HG03571 (cell line): ENCODE measurements at regions not wholly inside any gene's neighbourhood (a gene's known extent, or its start where the extent isn't known, plus 50 kb on each side); places are given as distances from the start of the nearest gene placed in this dataset.

Experiments
- ATAC-seq: cut with Tn5 transposase; IDR thresholded peaks from one replicate; pipeline ENCODE4 v1.9.1; 2021; ENCODE audit not compliant: unreplicated experiment

DNA sequence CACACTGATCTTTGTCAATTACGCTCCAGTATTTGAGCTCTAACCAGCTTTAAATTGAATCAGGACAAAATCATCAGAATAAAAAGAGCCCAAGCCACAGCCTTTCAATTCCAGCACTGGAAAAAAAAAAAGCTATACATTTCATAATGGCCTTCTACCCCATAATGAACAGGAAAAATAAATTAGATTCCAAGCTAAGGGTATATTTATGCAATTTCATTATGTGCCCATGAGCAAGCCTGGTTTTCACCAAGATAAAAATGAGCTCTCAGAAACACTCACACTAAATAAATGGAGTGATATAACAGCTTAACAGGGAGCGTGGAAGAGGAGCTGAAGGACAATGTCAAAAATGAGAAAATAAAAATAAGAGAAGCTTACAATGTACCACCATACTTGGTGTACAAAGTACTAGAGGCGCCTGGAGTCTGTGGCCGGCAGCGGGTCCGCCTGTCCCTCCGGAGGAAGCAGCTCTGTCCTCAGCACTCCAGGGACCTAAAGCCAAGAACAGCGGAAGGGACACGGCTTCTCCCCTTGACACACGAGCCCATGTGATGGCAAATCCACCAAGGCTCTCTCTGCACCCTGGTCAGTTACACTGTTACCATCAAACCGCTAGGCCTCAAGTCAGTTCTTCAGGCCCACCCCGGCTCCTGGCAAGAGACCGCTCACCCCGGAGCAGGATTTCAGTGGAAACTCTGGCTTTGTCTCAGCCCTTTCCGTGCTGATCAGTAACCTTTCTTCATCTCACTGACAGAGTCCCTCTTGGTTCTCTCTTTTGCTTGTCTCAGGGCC lies 69.6 kb downstream of the RBFOX3 start:
- ATAC-seq, result no peak

DNA sequence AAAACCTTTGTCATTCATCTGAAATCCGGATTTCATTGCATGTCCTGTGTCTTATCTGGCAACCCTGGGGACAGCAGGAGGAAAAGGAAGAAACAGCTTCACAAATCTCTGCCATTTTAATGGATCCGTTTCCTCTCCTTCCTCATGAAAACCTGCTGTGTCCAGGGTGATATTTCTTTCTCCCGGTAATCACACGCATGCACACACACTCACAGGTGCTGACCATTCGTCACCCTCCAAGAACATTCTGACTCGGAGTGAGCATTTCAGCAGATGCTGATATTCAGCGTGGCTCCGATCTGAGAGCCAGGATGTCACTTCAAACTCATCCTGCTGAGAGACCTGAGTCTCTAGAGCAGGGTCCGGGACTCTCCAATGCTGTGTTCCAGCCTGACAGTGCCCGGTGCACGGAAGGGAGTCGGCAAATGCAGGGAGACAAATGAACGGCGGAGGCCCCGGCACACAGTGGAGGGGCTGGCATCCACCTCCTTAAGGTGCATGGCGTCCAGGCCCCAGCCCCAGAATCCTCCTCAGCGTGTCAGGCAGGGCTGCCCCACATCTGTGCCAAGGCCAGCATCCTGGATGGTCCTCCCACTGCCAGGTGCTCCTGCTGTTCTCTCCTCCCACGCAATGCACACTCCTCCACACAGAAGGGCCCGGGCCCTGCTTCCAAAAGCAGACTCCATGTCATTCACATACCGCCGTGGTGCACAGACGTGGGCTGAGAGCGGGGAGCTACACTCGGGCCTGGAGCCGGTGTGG lies 70.7 kb downstream of the RBFOX3 start:
- no peak for ATAC-seq

DNA sequence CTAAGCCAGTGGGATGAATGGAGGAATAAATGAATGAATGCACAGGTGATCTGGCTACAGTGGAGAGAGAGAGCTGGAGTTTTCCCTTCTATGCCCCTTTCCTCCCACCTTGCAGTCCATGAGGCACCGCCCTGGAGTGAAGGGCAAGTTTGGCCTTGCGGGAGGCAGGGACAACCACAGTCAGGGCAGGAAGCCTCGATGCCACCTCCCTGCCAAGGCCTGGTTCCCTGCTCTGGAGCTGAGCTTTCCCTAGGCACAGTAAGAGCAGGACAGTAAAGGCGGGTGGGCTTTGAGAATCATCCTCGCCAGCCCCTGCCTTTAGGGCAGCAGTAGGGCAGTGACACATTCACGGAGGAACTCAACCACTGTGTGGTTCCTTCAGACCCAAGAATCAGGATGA lies 72.6 kb downstream of the RBFOX3 start:
- no peak for ATAC-seq

DNA sequence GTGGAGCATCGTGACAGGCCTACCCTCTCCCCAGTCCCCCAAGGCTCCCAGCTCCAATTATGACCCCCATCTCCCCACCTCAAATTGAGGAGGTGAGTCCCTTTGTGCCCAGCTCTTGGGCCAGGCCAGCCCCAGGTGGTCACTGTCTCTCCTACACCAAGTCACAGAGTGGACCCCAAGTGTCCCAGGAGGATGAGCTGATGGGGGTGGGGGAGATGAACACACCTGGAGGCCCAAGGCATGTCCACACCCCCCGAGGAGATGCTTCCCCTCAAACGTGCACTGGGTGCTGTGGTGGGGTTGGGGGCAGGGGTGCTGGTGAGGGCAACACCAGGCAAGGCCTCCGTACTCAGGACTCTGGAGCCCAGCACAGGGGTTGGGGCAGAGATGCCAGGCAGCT lies 73.2 kb downstream of the RBFOX3 start:
- ATAC-seq, result no peak

DNA sequence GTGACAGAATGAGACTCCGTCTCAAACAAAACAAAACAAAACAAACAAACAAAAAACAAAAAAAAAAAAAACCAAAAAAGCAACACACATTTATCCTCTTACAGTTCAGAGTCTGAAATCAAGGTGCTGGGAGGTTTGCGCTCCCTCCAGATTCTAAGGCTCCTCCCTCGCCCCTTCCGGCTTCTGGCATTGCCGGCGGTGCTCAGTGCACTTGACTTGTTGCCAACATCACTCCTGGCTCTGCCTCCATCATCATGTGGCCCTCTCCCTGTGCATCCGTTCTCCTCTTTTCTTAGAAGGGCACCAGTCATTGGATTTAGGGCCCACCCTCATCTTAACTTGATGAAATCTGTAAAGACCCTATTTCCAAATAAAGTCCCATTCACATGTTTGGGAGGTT lies 73.8 kb downstream of the RBFOX3 start:
- no peak for ATAC-seq

DNA sequence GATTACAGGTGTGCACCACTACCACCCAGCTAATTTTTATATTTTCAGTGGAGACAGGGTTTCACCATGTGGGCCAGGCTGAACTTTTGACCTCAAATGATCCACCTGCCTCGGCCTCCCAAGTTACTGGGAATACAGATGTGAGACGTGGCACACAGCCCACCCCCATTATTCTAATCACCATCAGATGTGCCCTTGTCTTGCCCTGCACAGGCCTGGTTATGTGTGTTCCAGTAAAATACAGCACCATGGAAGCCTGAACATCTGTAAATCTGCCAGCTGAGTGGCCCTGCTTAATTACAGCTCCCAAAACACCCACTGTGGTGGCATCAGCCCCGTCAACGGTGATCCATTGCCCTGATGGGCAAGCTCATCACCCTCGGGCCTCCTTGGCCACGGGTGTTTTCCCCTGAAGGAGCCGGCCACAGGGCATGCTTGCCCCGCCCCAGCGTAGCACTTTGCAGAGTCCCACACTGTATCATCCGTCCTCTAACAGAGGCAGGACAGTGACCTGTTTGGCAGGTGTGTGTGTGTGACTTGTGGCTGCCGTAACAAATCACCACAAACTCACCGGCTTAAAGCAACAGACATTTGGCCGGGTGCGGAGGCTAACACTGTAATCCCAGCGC lies 74.5 kb downstream of the RBFOX3 start:
- ATAC-seq, result no peak

DNA sequence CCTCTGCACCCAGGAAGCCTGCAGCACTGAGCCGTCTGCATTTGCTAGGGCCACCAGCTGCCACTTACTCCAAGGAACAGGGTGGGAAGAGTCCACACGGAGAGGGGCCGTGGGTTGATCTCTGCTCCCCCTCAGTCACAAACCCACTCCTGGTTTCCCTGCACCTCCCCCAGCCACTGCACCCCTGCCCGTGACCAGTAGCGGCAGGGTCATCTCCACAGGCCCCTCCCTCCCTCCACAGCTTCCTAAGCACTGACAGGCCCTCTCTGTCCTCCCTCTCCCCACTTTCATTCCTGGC lies 75.2 kb downstream of the RBFOX3 start:
- no peak for ATAC-seq

DNA sequence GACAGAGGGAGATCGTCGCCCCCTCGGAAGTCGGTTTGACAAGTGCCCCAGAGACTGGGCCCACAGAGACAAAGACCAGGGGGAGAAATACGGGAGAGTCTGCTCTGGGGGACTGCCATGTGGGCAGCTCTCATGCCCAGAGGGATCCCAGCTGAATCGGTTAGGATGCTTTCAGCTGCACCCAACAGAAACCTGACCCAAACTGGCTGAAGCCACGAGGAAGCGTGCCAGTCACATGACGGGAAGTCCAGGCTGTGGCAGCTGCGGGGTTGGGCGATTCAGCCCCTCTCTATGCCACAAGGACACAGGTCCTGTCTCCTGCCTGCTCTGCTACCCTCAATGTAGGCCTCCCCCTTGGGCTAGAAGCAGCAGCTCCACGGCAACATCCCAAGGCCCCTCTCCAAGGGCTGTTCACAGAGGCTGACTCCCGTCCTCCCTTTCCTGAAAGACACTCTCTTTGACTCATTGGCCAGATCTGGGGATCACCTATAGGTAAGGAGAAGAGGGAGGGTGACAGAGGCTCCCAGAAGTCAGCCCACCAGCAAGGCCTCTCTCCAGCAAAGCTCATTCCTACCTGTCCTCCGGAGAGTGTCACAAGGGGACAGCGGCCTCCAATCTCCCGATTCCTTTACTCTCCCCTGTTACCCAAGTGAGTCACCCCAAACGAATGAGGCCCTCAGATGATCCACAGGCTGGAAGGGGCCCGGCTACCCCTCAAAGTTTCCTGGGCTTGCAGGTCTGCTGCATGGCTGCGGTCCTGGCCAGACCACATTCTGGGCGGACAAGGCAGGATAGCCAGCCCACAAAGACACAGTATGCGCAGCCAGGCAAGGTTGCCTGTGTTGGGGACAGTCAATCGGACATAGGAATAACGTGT lies 75.8 kb downstream of the RBFOX3 start:
- ATAC-seq, result no peak

DNA sequence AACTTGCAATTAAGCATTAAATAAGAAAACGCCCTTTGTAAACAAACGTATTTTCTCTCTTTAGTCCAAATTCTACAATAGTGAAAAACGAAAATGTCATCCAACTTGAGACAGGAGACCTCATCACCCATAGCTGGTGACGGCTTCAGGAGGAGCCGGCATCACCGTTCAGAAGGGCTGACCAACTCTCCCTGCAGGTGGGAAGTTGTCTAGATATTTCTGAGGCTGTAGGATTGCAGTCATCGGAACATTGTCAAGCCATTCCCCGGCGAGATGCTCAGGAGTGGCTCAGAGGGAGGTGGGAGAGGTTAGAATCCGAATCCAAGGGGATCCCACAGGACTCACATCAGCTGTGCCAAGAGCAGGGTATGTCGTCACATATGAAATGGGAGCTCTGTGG lies 76.7 kb downstream of the RBFOX3 start:
- ATAC-seq, result no peak

DNA sequence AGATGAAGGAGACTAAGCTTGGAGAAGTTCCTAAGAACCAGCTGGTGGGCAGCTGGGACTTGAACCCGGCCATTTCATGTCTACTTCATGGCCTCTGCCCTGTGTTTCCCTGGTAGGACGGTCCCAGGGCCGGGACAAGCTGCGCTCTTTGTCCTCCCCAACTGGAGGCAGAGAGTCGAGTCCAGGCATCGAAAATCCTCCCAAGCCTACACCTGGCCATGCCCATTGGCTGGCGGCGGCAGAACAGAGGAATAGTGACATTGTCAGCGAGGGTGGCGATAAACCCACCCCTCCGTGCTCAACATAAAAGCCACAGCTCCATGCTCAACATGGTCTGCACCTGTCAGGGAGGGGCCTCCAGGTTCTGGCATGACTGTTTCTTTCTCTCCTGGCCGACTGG lies 77.7 kb downstream of the RBFOX3 start:
- ATAC-seq, result no peak

DNA sequence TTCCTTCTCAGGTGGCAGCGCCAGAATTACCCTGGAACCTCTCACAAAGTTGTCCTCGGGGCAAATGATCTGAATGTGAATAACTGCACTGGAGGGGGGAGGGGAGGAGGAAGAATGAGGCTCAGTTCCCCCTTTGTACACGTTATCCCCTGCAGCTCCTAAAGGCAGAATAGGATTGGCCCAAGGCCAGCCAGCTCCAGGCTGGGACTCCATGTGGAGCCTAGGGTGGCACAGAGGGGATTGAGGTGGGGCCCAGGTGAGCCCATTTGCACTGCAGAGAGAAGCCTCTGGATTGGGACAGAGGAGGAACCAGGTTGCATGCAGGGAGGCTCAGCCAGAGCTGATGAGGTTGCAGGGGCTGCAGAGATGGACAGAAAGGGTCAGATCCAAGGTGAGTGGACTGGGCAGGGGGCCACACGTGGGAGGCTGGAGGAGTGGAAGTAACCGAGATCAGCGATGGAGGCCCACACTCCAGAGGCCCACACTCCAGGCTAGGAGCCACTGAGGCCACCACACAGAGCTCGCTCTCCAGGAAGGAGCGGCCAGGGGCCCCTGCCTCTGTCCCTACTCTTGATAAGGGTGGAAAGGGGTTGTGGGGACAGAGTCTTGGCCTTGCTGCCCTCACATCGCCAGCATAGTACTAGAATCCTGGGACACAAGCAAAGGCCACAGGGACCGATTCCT lies 78.6 kb downstream of the RBFOX3 start:
- ATAC-seq, result no peak

DNA sequence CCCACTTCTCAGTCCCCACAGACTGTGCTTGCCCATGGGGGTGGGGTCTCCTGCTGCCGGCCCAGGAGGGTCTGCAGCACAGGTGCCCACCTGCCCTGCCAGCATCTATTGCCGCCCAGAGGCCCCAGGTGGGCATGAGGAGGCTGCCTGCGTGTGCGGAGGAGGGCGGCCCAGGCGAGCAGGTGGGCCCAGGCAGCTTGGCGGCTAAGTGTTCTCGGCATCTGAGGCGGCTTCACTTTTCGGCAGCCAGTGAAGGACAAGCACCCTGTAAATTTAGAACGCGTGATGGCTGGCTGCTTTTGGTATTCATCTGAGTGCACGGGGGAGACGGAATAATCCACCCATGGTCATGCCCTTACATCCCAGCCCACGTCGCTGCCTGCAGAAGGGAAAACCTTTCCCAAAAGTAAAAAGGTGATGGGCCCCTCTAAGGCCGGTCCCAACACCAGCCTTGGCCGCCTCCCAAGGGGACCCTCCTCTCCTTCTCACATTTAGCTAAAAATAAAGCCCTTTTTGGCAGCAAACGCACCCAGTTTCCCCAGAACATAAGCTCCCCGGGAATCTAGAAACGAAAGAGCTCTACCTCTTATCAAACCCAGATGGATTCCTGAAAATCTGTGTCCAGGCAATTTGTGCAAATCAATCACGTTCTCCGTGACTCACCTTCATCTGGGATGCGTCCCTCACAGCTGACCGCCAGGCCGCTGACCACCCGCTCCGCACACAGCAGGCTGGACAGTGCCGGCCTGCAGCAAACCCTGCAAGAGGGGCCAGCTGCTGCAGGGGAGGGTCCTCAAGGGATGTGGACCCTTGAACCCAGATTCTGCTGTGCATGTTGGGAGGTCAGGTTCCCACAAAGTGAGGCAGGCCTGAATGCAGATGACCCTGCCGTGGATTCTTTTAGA lies 79.4 kb downstream of the RBFOX3 start:
- ATAC-seq, result no peak

DNA sequence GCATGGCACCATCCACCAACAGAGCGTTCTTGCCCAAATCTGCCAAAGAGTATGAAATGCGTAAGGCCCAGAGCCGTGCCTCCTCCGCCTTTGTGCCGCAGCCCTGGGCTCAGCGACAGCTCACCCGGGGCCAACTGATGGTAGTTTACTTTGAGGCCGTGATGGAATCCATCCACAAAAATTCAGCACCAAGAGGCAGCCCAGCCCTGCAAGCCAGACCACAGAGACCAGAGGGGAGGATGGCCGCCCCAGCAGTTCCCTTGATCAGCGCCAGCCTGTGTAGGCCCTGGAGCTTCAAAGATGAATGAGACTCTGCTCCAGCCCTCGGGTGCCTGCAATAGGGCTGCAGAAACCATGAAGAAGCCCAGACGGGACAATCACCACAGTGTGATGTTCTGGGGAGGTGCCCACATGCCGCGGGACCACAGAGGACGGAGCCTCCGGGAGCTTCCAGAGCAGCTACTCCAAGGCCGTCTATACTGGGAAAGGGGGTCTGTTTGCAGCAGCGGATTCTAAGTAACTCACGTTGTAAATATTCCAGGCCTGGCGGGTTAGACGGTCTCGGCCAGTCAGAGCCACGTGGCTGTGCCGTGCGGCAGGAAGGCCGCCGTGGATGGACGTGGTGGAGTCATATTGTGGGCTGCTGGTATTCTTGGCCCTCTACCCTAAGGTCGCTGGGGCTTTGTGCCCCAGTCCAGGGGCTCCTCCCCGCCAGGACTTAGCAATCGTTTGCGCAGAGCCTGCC lies 80.3 kb downstream of the RBFOX3 start:
- ATAC-seq, result no peak

DNA sequence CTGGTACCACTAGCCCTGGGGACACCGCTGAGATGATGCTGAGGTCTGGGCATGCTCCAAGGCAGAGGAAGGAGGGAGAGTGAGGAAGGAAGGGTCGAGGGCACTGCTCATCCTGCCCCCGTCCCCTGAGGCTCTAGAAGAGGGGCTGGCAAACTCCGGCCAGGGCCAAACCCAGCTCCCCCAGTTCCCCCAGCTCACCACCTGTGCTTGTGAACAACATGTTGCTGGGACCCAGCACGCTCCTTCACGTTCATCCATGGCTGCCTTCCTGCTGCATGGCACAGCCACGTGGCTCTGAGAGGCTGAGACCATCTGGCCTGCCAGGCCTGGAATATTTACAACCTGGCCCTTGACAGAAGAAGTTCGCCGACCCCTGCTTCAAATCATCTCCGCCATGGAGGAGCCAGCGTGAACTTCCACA lies 81.2 kb downstream of the RBFOX3 start:
- no peak for ATAC-seq

DNA sequence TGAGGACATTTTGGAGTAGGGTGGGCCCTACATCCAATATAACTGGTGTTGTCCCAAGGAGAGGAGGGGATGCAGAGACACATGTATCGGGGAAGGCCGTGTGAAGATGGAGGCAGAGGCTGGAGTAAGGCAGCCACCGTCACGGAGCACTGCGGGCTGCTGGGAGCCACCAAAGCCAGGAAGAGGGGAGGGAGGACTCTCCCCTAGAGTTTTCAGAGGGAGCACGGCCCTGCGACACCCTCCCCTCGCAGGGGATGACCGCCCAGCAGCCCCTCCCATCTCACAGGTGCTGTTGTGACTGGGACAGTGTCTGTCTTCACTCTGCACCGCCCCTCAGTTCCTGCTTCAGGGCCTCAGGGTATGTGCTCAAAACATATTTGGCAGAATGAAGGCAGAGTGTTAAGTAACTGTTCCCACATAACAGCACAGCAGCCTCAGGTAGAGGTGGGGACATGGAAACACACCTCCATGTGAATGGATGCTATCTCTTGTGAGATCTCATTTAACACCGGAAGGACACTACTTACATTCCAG lies 82.2 kb downstream of the RBFOX3 start:
- no peak for ATAC-seq

DNA sequence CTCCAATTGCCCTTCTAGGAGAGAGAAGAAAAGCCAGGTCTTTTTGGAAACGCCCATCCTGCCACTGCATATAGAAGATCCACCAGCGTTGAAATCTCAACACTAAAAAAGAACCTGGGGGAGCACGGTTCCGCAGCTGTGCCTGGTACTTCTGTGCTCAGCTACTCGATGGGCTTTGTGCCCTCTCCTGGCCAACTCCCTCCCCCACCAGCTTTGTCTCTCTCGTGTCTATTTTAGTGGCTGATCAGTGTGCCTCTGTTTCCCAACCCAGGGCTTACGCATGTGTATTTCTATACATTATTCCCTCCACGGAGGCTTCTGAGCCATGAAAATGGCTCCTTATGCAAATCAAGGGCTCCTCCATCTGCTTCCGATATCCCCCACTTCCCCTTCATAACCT lies 83.5 kb downstream of the RBFOX3 start:
- ATAC-seq, result no peak

DNA sequence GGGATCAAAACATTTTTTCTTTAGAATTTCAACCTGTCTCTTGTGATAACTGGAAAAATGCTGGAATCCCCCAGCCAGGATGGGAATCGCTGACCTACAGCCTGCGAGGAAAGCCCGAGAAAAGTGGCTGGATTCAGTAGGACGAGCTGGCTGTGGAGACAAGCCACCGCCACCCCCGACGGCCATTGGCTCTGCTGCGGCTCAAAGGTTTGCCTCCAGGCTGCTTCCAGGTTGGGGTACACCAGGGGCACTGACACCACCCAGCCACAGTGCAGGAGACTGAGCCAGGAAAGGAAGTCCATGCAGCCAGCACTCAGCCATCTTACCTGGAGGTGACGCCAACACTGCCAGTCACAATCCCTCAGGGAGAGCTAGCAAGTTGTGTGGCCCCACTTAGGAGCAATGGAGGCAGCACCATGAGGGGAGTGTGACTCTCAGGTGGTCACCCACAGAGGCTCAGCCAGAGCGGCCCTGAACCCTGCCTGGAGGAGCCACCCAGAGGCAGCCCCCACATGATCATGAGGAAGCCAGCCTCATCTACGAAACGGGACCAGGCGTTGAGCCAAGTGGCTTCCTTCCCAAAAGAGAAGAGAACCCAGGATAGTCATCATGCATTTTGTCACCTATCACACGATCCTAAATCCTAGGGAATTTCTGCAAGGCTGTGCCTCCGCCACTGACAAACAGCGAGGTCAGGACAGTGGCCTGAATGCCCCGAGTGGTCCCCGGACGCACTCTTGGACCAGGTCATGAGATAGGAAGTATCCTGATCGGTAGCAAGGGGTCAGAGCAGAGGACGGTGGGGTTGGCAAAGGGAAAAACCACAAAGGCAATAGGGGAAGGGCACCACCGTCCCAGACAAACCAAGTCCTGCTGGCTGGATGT lies 84.8 kb downstream of the RBFOX3 start:
- no peak for ATAC-seq
